22Rv1 (cell line): ENCODE measurements at regions not wholly inside any gene's neighbourhood (a gene's known extent, or its start where the extent isn't known, plus 50 kb on each side); places are given as distances from the start of the nearest gene placed in this dataset.
"Not testable (repeated sequence)": the region's sequence is repeated elsewhere in the genome, so short reads cannot be mapped to it uniquely, and the experiment has no call there.

Experiments used
- ZFX ChIP-seq: fragments of 450-650 bp; IDR thresholded peaks from 2 replicates; pipeline ENCODE4 v1.6.1; 2017; ENCODE audit warnings: antibody characterized with exemption, borderline replicate concordance
- TF ChIP-seq, protein P1 (sequence below): fragments of 450-650 bp; IDR thresholded peaks from 2 replicates; pipeline ENCODE4 v1.5.1; 2017; ENCODE audit warnings: mild to moderate bottlenecking

- TF ChIP-seq, protein P1, sequence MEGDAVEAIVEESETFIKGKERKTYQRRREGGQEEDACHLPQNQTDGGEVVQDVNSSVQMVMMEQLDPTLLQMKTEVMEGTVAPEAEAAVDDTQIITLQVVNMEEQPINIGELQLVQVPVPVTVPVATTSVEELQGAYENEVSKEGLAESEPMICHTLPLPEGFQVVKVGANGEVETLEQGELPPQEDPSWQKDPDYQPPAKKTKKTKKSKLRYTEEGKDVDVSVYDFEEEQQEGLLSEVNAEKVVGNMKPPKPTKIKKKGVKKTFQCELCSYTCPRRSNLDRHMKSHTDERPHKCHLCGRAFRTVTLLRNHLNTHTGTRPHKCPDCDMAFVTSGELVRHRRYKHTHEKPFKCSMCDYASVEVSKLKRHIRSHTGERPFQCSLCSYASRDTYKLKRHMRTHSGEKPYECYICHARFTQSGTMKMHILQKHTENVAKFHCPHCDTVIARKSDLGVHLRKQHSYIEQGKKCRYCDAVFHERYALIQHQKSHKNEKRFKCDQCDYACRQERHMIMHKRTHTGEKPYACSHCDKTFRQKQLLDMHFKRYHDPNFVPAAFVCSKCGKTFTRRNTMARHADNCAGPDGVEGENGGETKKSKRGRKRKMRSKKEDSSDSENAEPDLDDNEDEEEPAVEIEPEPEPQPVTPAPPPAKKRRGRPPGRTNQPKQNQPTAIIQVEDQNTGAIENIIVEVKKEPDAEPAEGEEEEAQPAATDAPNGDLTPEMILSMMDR, result not testable (repeated sequence)
- not testable (repeated sequence) for TF ChIP-seq ZFX
These were observed 96.8 kb downstream of the TRIM69 start for GRCh38 chr15:44833081-44833480.
